ENCODE measurements at regions not wholly inside any gene's neighbourhood (a gene's known extent, or its start where the extent isn't known, plus 50 kb on each side); places are given as distances from the start of the nearest gene placed in this dataset.

GRCh38 chr9:18092138-18092537, 381.8 kb upstream of the ADAMTSL1 start:
- no peak for TF ChIP-seq CTCF (conservative IDR thresholded peaks at IDR 0.05)
- H3K27ac ChIP-seq: no peak overlapping the region

GRCh38 chr9:18106006-18106560, 367.9 kb upstream of the ADAMTSL1 start:
- TF ChIP-seq CTCF (conservative IDR thresholded peaks at IDR 0.05): no peak
- no peak overlapping the region for H3K27ac ChIP-seq

GRCh38 chr9:18109675-18110074, 364.3 kb upstream of the ADAMTSL1 start:
- no peak overlapping the region for H3K27ac ChIP-seq
- TF ChIP-seq CTCF (conservative IDR thresholded peaks at IDR 0.05): no peak

- no peak overlapping the region for H3K27ac ChIP-seq
- no peak for TF ChIP-seq CTCF (conservative IDR thresholded peaks at IDR 0.05)
Observed at GRCh38 chr9:18111146-18111545, 362.8 kb upstream of the ADAMTSL1 start.

- no peak overlapping the region for H3K27ac ChIP-seq
- no peak for TF ChIP-seq CTCF (conservative IDR thresholded peaks at IDR 0.05)
Observed at GRCh38 chr9:18114559-18115475, 359.1 kb upstream of the ADAMTSL1 start.

GRCh38 chr9:18118268-18118667, 355.7 kb upstream of the ADAMTSL1 start:
- no peak overlapping the region for H3K27ac ChIP-seq
- TF ChIP-seq CTCF (conservative IDR thresholded peaks at IDR 0.05): no peak

- no peak overlapping the region for H3K27ac ChIP-seq
- TF ChIP-seq CTCF (conservative IDR thresholded peaks at IDR 0.05): no peak
Observed at GRCh38 chr9:18122171-18122570, 351.8 kb upstream of the ADAMTSL1 start.

All from VCaP (cell line).